ENCODE measurements at regions not wholly inside any gene's neighbourhood (a gene's known extent, or its start where the extent isn't known, plus 50 kb on each side); places are given as distances from the start of the nearest gene placed in this dataset.
"Not testable (repeated sequence)": the region's sequence is repeated elsewhere in the genome, so short reads cannot be mapped to it uniquely, and the experiment has no call there.

DNA sequence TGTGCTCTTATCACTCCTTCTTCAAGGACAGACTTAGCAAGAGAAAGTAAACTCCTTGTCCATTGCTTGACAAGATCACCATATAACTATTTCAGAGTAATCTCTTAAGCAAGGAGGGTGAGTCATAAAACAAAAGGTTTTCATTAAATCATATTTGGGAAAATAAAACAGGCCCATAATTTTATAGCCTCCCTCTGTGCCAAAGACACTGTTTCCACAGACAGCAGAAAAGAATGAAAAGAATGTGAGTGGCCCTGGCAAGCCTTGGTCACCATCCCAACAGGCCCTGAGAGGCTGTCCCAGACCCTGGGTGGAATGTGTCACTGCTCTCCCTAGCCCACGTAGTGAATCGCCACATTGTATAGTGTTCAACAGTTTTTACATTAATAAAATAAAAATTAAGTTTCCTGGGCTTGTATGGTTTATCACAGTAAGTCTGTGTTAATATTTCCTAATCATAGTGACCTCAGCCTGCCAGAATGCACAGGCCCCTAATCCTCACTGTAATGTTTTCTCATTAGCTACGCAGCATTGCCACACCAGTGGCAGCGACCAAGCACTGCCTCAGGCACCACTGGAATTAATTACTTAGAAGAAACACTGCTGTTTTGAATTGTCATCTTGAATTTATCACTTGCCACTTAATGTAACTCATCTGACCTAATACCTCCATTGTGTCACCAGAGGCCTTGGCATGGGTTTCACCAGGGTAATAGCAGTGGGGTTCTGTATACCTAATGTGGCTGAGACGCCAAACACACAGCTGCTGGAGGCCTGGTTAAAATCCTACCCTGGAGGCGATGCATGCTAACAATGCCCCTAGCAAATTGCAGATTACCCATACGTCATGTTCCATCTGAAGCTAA is 401.9 kb downstream of the LNPK start:
- DNase-seq = no peak

- no peak for DNase-seq
Observed at GRCh38 chr2:175597286-175597685, 404.8 kb downstream of the LNPK start.

DNA sequence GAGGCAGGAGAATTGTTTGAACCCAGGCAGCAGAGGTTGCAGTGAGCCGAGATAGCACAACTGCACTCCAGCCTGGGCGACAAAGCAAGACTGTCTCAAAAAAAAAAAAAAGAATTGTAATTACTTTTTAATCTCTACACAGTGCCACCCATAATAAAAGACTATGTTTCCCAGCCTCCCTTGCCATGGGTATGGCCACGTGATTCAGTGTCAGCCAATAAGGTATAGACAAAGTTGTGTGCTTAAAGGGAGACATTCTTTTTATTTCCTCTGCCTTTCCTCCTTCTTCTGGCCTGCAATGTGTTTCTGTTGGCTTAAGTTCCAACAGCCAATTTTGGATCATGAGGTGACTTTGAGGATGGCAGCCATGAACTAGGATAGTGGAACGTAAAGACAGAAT is 406.9 kb downstream of the LNPK start:
- peak; percentile 31 for DNase-seq

GRCh38 chr2:175593686-175594525 is 408.2 kb downstream of the LNPK start:
- DNase-seq = not testable (repeated sequence)

DNA sequence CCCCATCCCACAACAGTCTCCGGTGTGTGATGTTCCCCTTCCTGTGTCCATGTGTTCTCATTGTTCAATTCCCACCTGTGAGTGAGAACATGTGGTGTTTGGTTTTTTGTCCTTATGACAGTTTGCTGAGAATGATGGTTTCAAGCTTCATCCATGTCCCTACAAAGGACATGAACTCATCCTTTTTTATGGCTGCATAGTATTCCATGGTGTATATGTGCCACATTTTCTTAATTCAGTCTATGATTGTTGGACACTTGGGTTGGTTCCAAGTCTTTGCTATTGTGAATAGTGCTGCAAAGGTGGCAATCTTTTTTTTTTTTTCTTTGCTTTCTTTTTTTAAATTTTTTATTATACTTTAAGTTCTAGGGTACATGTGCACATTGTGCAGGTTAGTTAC is 406.7 kb upstream of the ATP5MC3 start:
- DNase-seq = not testable (repeated sequence)

DNA sequence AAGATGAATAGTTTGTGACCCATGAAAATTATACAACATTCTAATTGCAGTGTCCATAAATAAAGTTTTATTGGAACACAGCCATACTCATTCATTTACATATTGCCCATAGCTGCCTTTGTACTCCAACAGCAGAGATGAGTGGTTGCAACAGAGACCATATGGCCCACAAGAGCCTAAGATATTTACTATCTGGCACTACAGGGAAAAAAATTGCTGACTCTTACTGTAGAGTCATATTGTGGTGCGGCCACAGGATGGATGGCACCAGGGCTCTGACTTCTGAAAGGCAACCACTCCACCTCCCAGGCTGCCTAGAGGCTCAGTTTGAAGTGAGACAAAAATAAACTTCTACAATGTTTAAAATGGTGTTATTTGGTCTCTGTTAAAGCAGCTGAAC is 404.0 kb upstream of the ATP5MC3 start:
- no peak for DNase-seq

DNA sequence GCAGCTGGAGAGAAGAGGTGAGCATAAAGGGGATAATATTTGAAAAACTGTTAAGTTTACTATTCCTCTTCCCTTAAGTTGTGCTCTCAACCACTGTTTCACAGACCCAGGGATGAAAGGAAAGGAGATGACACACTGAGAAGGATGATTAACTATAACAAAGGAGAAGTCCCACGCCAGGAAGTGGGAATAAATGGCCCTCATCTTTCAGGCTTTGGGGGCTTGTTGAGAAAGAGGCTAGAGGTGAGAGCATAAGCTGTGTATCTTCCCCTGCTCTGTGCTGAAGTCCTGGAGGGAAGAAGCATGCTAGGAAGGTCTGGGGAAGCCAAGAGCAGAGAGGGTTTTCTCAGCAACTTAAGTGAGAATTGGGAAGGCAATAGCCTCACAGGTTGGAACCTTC is 399.1 kb upstream of the ATP5MC3 start:
- no peak for DNase-seq

DNA sequence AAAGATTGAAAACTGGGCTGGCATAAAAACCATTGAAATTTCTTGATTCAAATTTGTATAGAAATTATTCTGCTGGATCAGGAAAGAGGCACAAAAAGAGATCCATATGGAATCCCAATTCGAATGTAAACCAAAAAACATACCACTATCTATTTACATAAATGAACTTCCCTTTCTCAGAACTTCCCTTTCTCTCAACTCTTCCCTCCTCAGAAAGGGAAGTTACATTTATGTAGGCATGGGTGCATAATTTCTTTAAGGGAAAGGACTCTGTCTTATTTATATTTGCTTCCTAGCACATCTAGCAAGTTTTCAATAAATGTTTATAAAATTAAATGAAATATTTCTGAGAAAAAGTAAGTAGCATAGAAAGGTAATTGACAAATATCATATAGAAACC is 398.1 kb upstream of the ATP5MC3 start:
- DNase-seq = no peak

- no peak for DNase-seq
Observed at GRCh38 chr2:175577368-175577970, 396.0 kb upstream of the ATP5MC3 start.

DNA sequence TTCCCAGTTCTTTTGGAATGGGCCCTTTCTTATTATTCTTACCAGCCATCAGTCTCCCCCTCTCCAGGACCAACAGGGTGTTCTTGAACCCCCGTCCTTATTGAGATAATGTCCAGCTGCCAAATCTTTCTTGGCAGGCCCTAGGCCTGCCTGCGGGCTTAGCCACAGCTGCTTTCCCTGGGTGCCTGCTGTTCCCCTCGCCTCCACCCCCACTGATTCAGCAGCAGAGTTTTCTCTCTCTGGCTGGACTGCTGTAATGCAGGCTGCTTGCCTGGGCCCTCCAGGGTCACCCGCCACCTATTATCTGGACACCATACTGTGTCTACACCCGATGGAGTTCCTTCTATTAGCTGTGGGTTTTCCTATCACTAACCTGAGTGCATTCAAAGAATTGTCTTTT is 395.4 kb upstream of the ATP5MC3 start:
- no peak for DNase-seq

GRCh38 chr2:175576270-175576669 is 394.8 kb upstream of the ATP5MC3 start:
- no peak for DNase-seq

DNA sequence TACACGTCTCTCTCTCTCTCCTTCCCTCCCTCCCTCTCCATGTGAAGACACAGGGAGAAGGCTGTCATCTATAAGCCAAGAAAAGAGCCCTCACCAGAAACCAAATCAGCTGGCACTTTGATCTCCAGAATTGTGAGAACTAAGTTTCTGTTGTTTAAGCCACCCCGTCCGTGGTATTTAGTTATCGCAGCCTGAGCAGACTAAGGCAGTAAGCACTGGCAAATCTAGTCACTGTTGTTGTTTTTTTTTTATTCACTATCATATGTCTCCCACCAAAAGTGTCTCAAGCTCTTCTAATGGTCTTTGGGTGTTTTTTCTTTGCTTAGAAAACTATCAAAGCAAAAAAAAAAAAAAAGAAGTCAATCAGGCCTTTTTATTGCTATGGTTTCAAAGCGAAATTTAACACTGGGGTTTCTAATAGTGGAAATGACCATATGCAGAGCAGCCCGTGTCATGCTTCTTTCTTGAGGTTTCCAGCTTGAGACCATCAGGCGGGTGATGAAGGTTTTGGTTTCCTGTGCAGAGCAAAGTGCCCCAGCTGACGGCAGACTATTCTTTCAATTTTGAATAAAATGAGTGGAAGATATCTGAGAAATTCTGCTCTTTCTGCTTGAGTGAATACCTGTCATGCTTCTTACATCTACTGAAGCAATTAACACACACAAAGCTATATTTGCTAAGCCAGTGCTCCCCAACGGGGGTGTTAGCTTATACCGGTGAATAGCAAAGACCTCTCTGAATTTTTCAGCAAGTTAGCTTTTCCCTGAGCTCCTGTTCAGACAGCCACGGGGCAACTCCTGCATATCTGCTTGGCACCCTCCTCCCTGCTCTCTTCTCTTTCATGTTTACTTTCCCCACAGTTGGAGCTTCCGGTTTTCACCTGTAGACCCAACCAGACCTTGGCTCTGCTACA is 394.1 kb upstream of the ATP5MC3 start:
- DNase-seq = peak; percentile 20

- no peak for DNase-seq
Observed at GRCh38 chr2:175574069-175574468, 392.6 kb upstream of the ATP5MC3 start.

DNA sequence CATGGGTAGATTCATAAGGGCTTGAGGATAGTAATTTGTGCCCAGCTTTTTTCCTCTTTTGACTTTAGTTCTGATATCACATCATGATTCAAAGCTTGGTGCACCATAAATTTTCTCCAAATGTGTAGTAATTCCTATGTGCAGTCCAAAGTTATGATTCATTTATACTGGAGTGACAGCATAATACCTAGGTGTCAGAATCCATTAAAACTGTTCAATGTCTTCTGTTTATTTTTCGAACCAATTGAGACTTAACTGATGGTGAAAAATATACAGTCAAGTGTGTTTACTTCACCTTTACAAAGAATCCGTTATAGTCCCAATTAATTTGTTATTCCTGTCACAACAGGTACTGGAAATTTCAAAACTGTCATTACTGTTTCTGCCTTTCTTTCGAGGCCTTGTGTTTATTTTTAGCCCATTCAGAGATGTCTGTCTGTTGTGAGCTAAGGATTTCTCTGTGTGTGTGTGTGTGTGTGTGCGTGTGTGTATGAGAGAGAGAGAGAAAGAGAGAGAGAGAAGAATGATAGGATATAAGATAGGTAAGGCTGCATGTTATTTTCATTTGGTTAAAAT is 389.7 kb upstream of the ATP5MC3 start:
- no peak for DNase-seq

- DNase-seq = no peak
Observed at GRCh38 chr2:175568109-175568730, 386.7 kb upstream of the ATP5MC3 start.

DNA sequence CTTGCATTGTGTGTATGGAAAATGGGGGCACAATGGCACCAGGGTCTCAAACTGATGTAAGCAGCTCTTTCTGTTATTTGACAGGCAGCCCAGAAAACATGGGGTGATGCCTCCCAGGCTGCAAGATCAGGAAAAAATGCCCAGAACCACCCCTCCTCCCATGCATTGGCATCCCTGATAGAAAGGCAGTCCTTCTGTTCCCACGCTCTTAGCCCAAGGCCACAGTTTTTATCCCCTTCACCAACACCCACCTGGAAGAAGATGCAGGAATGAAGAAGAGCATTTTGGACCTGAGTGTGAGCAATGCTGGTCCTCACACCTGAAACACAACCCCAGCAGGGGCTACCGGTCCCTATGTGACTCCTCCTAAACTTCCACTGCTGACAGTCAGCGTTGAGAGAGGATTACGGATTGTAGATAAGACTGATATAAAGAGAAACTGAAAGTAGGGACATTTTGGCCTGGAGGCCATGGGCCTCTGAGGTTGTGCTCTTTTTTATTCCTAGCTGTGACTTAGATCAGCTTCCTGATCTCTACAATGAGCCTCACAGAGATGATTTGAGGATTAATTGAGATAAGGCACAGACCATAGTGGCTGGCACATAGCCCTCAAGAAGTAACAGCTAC is 386.0 kb upstream of the ATP5MC3 start:
- no peak for DNase-seq

GRCh38 chr2:175560521-175561169 is 379.1 kb upstream of the ATP5MC3 start:
- DNase-seq = no peak

DNA sequence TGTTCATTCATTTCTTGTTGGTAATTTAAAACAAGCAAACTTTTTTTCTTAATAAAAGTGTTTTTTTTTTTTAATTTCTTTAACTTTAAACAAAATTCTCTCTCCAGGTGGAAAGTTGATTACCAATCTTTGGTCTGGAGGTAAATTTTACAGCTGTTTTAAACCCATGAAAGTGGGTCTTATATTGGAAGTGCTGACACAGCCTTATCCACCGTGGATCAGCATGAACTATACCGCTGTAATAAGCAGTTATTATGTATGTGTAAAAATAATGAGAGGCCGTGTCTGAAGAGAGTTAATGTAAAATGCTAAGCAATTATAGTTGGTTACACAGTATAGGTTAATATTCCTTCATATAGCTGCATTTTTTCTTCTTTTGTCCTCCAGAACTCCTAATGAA is 378.1 kb upstream of the ATP5MC3 start:
- DNase-seq = no peak

GRCh38 chr2:175557810-175558377 is 376.4 kb upstream of the ATP5MC3 start:
- no peak for DNase-seq

GRCh38 chr2:175553910-175554309 is 372.4 kb upstream of the ATP5MC3 start:
- DNase-seq = no peak

All from NCI-H510A treated with DMSO at 0.1 percent for 48 hours (cell line).